Stomach (tissue), 4 donors: ENCODE measurements at regions not wholly inside any gene's neighbourhood (a gene's known extent, or its start where the extent isn't known, plus 50 kb on each side); places are given as distances from the start of the nearest gene placed in this dataset.
"Not testable (repeated sequence)": the region's sequence is repeated elsewhere in the genome, so short reads cannot be mapped to it uniquely, and the experiment has no call there.

ENCODE experiments used
- POLR2A ChIP-seq, 4 donors: fragments of 450-650 bp; IDR thresholded peaks; one replicate each; pipeline ENCODE4 v1.6.1; 2016; ENCODE audit warnings: antibody characterized with exemption in 4 of 4, control low read depth in 2 of 4, mild to moderate bottlenecking in 1 of 4, moderate library complexity in 1 of 4
- POLR2AphosphoS5 ChIP-seq, 3 donors: sonication (generic); formaldehyde crosslinking; IDR thresholded peaks; one replicate each; pipeline ENCODE4 v1.6.1; 2016; ENCODE audit warnings: antibody characterized with exemption in 3 of 3
- TF ChIP-seq, protein P1 (sequence below), 7 experiments: fragments of 450-650 bp in 4 of 7; fragments of 200-600 bp in 3 of 7; sonication (generic) in 3 of 7; IDR thresholded peaks; one replicate each; pipeline ENCODE4 v1.5.1; 2016 to 2019; ENCODE audit warnings: antibody characterized with exemption in 7 of 7, control low read depth in 2 of 7, mild to moderate bottlenecking in 1 of 7

GRCh38 chr13:81146576-81146975 is 805.6 kb upstream of the SPRY2 start:
- TF ChIP-seq POLR2A, POLR2AphosphoS5 (IDR thresholded peaks at IDR 0.05): not testable (repeated sequence)
- TF ChIP-seq, protein P1, sequence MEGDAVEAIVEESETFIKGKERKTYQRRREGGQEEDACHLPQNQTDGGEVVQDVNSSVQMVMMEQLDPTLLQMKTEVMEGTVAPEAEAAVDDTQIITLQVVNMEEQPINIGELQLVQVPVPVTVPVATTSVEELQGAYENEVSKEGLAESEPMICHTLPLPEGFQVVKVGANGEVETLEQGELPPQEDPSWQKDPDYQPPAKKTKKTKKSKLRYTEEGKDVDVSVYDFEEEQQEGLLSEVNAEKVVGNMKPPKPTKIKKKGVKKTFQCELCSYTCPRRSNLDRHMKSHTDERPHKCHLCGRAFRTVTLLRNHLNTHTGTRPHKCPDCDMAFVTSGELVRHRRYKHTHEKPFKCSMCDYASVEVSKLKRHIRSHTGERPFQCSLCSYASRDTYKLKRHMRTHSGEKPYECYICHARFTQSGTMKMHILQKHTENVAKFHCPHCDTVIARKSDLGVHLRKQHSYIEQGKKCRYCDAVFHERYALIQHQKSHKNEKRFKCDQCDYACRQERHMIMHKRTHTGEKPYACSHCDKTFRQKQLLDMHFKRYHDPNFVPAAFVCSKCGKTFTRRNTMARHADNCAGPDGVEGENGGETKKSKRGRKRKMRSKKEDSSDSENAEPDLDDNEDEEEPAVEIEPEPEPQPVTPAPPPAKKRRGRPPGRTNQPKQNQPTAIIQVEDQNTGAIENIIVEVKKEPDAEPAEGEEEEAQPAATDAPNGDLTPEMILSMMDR (IDR thresholded peaks at IDR 0.05) = not testable (repeated sequence)
